Hematopoietic multipotent progenitor cell treated with erythropoietin and hydrocortisone succinate and interleukin-3 and kit ligand, for 6 days (in vitro differentiated cells): ENCODE measurements at regions not wholly inside any gene's neighbourhood (a gene's known extent, or its start where the extent isn't known, plus 50 kb on each side); places are given as distances from the start of the nearest gene placed in this dataset.
"Not testable (repeated sequence)": the region's sequence is repeated elsewhere in the genome, so short reads cannot be mapped to it uniquely, and the experiment has no call there.

ENCODE experiments used
- DNase-seq: peaks from one replicate; pipeline ENCODE4 v3.0.0-alpha.2; 2015

- DNase-seq, result no peak
Observed at GRCh38 chr6:169099411-169100202, 154.0 kb downstream of the THBS2 start.

DNA sequence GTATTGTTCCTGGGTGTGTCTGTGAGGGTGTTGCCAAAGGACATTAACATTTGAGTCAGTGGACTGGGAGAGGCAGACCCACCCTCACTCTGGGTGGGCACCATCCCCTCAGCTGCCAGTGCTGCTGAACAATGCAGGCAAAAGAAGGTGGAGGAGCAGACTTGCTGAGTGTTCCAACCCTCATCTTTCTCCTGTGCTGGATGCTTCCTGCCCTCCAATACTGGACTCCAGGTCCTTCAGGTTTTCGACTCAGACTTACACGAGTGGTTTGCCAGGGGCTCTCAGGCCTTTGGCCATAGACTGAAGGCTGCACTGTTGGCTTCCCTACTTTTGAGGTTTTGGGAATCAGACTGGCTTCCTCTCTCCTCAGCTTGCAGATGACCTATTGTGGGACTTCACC lies 155.0 kb downstream of the THBS2 start:
- not testable (repeated sequence) for DNase-seq

DNA sequence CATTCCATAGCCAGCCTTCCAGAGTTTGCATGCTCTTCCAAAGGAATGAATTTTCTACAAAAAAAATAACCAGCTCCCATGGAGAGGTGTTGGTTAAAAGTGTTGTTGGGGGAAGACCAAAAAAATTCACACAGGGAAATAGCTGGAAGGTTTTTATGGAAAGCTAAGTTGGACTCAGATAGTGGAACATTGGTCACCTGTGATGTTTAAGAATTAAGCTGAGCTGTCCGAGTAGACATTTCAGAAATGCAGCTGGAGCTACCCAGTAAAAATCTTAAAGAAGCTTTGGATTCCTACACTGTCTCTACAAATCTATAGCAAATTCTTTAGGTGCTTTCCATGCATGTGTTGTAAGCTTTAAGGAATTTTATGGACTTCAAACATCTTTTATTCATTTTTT lies 155.5 kb downstream of the THBS2 start:
- DNase-seq, result no peak

GRCh38 chr6:169097381-169097959 lies 156.2 kb downstream of the THBS2 start:
- no peak for DNase-seq

DNA sequence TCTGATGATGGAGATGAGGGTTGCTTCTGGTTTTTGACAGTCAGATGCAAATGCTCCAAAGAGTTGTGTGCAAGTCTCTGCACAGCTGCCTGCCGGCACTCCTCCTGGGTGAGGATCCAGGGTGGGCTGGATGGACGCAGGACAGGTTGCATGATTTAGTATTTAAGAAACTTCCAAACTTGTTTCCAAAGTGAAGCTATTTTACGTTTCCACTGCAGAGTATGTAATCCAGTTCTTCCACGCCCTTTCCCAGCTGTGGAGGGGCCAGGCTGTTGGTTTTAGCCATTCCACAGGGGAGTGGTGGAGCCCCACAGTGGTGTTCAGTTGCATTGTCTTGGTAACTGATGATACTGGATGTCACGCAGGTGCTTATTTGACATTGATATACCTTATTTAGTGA lies 157.3 kb downstream of the THBS2 start:
- DNase-seq, result no peak

DNA sequence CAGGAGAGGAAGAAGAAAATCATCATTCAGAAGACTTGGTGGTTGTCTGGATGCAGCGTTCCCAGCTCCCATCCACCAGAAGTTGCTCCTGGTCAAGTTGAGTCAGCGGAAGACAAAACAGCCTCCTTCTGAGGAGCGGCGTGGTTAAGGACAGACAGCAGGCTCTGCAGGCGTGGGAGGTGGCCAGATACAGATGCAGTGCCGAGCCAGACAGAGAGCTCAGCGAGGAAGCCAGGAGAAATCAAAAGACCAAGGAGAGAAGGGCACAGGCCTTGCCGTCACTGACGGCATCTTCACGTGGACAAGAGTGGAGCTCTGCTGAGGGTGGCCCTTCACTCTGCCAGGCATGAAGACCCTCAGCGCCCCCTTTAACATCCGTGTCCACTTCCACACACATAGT lies 158.5 kb downstream of the THBS2 start:
- no peak for DNase-seq

DNA sequence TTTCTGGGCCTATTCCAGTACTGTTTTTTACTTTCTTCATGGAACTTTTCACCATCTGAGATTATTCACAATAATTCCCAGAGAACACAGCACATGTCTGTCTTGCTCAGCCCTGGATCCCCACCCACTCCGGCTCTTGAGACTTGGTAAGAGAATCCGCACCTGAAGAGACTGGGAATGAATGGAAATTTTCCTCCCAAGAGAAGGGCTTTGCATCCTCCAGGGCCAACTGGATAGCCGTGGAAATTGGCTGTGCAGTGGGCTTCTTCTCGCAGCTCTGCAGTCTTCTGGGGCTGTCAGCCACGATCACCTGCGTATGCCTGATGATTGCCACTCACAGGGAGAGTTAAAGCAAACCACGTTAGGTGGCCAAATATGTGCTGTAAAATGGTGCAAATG lies 159.1 kb downstream of the THBS2 start:
- no peak for DNase-seq

DNA sequence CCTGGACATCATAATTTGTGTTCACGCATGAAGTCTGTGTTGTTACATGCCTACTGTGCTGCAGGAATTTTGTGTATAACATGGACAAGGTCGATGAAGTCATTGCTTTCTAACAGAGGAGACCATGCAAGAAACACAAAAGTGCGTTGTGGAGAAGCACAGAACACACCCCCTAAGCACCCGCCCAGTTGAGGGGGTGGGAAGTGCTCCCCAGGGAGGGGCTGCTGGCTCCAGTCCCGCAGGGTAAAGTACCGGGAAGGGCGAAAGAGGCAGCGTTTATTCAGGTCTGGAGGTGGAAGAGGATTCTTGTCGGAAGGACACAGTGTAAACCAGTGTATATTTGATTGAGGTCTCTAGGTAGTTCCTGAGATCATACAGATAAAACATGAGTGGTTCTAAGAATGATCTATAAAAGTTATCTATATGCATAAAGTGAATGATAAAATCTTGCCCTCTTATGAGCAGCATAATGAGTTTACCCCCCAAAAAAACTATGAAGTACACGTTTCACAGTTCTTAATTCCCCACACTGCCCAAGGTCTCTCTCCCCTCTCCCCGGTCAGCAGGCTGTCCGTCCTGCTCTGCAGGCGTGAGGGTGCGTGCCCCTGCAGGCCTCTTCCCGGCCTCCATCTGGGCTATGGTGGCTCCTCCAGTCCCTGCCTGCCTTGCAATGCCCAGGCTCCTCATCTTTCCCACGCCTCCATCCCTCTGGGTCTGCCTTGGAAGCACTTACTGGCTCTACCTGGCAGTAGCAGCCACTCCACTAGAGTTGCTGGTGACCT lies 159.7 kb downstream of the THBS2 start:
- no peak for DNase-seq

- no peak for DNase-seq
Observed at GRCh38 chr6:169093066-169093723, 160.5 kb downstream of the THBS2 start.

DNA sequence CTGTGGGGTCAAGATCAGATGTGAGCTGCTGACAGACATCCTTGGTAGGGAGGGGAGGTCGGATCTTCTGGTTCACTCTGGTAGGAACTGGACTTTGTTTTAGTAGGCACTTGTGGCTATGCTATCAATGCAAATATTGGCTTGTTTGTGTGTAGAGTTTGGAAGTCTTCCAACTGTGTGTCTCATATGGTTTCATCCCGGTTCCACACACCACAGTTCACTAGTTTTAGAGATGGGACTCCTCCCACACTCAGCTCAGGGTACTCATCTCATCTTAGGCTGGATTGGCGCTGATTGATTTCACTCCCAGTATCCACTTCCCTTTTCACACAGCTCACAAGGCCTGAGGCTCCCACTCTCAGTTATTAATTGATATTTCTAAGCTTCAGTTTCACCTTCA lies 161.3 kb downstream of the THBS2 start:
- DNase-seq, result no peak

DNA sequence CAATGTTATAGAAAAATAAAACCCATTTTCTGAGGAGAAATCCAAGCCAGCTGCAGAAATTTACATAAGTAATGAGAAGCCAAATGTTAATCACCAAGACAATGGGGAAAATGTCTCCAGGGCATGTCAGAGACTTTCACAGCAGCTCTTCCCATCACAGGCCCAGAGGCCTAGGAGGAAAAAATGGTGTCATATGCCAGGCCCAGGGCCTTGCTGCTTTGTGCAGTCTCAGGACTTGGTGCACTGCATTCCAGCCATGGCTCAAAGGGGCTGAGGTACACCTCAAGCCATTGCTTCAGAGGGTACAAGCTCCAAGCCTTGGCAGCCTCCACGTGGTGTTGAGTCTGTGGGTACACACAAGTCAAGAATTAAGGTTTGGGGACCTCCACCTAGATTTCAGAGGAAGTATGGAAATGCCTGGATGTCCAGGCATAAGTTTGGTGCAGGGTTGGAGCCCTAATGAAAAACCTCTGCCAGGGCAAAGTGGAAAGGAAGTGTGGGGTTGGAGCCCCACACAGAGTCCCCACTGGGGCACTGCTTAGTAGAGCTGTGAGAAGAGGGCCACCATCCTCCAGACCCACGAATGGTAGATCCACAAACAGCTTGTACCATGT lies 163.0 kb downstream of the THBS2 start:
- not testable (repeated sequence) for DNase-seq

GRCh38 chr6:169088762-169089161 lies 164.9 kb downstream of the THBS2 start:
- DNase-seq, result no peak

GRCh38 chr6:169087443-169088041 lies 166.1 kb downstream of the THBS2 start:
- no peak for DNase-seq

- not testable (repeated sequence) for DNase-seq
Observed at GRCh38 chr6:169086616-169087015, 167.0 kb downstream of the THBS2 start.

- no peak for DNase-seq
Observed at GRCh38 chr6:169086020-169086419, 167.6 kb downstream of the THBS2 start.

- DNase-seq, result no peak
Observed at GRCh38 chr6:169085466-169085865, 168.2 kb downstream of the THBS2 start.

- DNase-seq, result not testable (repeated sequence)
Observed at GRCh38 chr6:169084557-169084956, 169.1 kb downstream of the THBS2 start.

- DNase-seq, result no peak
Observed at GRCh38 chr6:169084067-169084466, 169.6 kb downstream of the THBS2 start.

DNA sequence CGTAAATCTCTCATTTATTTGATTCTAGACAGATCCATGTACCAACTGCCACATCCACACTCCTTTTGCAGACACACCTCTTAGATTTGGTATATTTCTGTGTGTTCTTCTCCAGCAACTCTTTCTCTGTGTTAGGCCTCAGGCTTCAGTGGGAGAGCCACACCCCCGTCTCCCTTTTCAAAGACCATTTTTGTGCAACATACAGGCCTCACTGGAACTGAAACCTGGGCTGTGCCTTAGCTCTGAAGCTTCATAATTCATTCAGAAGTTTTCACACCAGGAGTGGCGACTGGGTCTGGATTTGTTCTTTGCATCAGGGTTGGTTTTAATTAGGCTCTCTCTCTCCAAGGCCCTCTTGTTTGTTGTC lies 170.2 kb downstream of the THBS2 start:
- DNase-seq, result no peak

- no peak for DNase-seq
Observed at GRCh38 chr6:169082817-169083507, 170.7 kb downstream of the THBS2 start.

- DNase-seq, result no peak
Observed at GRCh38 chr6:169082093-169082492, 171.6 kb downstream of the THBS2 start.

DNA sequence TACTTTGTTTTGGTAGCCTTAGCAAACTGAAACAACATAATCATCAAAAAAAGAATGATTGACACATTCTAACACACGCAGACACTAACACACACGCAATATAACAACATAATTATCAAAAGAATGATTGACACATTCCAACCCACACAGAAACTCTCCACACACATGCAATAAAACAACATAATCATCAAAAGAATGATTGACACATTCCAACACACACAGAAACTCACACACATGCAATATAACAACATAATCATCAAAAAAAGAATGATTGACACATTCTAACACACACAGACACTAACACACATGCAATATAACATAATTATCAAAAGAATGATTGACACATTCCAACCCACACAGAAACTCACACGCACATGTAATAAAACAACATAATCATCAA lies 172.4 kb downstream of the THBS2 start:
- no peak for DNase-seq
